GM23248 (cell line): ENCODE measurements at regions not wholly inside any gene's neighbourhood (a gene's known extent, or its start where the extent isn't known, plus 50 kb on each side); places are given as distances from the start of the nearest gene placed in this dataset.

Experiments
- DNase-seq: peaks from one replicate; pipeline ENCODE4 v3.0.0-alpha.2; 2015
- H2AFZ ChIP-seq: fragments of 200-600 bp; sonication (generic); 2 replicates; pipeline ENCODE4 v1.6.1; 2016; ENCODE audit warnings: antibody characterized with exemption
- H3F3A ChIP-seq: fragments of 200-600 bp; sonication (generic); 2 replicates; pipeline ENCODE4 v1.6.1; 2016; ENCODE audit warnings: mild to moderate bottlenecking, antibody characterized with exemption, mixed run types; ENCODE audit not compliant: insufficient read depth
- H3K27ac ChIP-seq: fragments of 200-600 bp; sonication (generic); 2 replicates; pipeline ENCODE4 v1.5.1; 2016; ENCODE audit warnings: mild to moderate bottlenecking
- H3K27me3 ChIP-seq: fragments of 200-600 bp; sonication (generic); replicated peaks from 2 replicates; pipeline ENCODE4 v1.6.1; 2016; ENCODE audit warnings: mild to moderate bottlenecking; ENCODE audit not compliant: insufficient read depth
- H3K36me3 ChIP-seq: fragments of 200-600 bp; sonication (generic); 2 replicates; pipeline ENCODE4 v1.6.1; 2016; ENCODE audit warnings: low read depth, mild to moderate bottlenecking
- H3K4me1 ChIP-seq: fragments of 200-600 bp; sonication (generic); 2 replicates; pipeline ENCODE4 v1.6.1; 2016; ENCODE audit warnings: mild to moderate bottlenecking; ENCODE audit not compliant: insufficient read depth
- H3K4me2 ChIP-seq: fragments of 200-600 bp; sonication (generic); one replicate; pipeline ENCODE4 v1.6.1; 2016; ENCODE audit warnings: mild to moderate bottlenecking; ENCODE audit not compliant: unreplicated experiment
- H3K4me3 ChIP-seq: fragments of 200-600 bp; sonication (generic); 2 replicates; pipeline ENCODE4 v1.5.1; 2016; ENCODE audit warnings: mild to moderate bottlenecking
- H3K79me2 ChIP-seq: fragments of 200-600 bp; sonication (generic); 2 replicates; pipeline ENCODE4 v1.6.1; 2016; ENCODE audit warnings: mild to moderate bottlenecking; ENCODE audit not compliant: insufficient read depth
- H3K9ac ChIP-seq: fragments of 200-600 bp; sonication (generic); 2 replicates; pipeline ENCODE4 v1.6.1; 2016; ENCODE audit warnings: mild to moderate bottlenecking
- H3K9me2 ChIP-seq: fragments of 200-600 bp; sonication (generic); 2 replicates; pipeline ENCODE4 v1.6.1; 2016; ENCODE audit warnings: mixed run types, mild to moderate bottlenecking, moderate library complexity; ENCODE audit not compliant: insufficient read depth
- H3K9me3 ChIP-seq: fragments of 200-600 bp; sonication (generic); one replicate; pipeline ENCODE4 v1.6.1; 2017; ENCODE audit warnings: low read depth
- H4K20me1 ChIP-seq: fragments of 200-600 bp; sonication (generic); 2 replicates; pipeline ENCODE4 v1.6.0; 2016; ENCODE audit not compliant: insufficient read depth
- EZH2 ChIP-seq: fragments of 200-600 bp; sonication (generic); IDR thresholded peaks from 2 replicates; pipeline ENCODE4 v1.6.1; 2018; ENCODE audit warnings: antibody characterized with exemption, mild to moderate bottlenecking; ENCODE audit not compliant: insufficient read depth, poor library complexity, severe bottlenecking
- EZH2phosphoT487 ChIP-seq: fragments of 200-600 bp; sonication (generic); IDR thresholded peaks from 2 replicates; pipeline ENCODE4 v1.6.1; 2018; ENCODE audit warnings: antibody characterized with exemption, moderate library complexity, mild to moderate bottlenecking, low read depth; ENCODE audit not compliant: insufficient read depth
- WGBS, 2 experiments: methylation state at CpG; one replicate each; pipeline ENCODE4 v1.1.6; 2015 to 2017; ENCODE audit warnings: low lambda C conversion rate in 2 of 2, low coverage in 1 of 2; ENCODE audit errors: missing lambda C conversion rate in 2 of 2; 5-methylcytosine and 5-hydroxymethylcytosine counted together
- in situ Hi-C: fragments of 300-500 bp; cut with MboI; formaldehyde crosslinking; loops from 2 replicates; pipeline ENCODE4 v1.15.0; 2020

DNA sequence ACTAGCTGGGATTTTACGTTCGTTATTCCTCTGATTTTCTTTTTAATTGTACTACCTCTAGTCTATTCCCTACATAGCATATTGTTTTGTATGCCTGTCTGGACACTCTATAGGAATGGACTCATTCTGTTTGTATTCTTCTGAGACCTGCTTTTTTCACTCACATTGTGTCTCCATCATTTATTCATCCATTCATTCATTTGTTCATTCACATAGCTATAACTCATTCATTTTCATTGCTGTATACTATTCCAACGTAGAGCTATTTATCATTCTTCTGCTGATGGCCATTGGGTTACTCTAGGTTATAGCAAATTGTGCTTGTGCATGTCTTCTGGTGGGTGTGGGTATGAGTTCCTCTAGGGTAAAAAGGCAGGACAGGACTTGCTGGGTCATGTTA lies 74.0 kb upstream of the SLC6A6 start:
- Histone ChIP-seq H3K9me2 (no peaks in the 10 kb centered on the region), H3K4me2 (no peak overlapping the region), H3K27ac (no peak overlapping the region), H3K79me2 (no peaks in the 10 kb centered on the region), H3K4me3 (no peak overlapping the region), H2AFZ (no peak overlapping the region), H3F3A (no peaks in the 10 kb centered on the region), H3K9me3 (no peaks in the 10 kb centered on the region), H4K20me1 (no peaks in the 10 kb centered on the region), H3K4me1 (no peaks in the 10 kb centered on the region), H3K27me3 (no peaks in the 10 kb centered on the region), H3K36me3 (no peaks in the 10 kb centered on the region), H3K9ac (no peak overlapping the region)
- TF ChIP-seq EZH2 (no peak), EZH2phosphoT487 (no peak)
- DNase-seq: no peak
- in situ Hi-C loops: no loop called here
- 43 to 49% methylated on average over 3 of the region's 3 CpGs for WGBS, 2 experiments

DNA sequence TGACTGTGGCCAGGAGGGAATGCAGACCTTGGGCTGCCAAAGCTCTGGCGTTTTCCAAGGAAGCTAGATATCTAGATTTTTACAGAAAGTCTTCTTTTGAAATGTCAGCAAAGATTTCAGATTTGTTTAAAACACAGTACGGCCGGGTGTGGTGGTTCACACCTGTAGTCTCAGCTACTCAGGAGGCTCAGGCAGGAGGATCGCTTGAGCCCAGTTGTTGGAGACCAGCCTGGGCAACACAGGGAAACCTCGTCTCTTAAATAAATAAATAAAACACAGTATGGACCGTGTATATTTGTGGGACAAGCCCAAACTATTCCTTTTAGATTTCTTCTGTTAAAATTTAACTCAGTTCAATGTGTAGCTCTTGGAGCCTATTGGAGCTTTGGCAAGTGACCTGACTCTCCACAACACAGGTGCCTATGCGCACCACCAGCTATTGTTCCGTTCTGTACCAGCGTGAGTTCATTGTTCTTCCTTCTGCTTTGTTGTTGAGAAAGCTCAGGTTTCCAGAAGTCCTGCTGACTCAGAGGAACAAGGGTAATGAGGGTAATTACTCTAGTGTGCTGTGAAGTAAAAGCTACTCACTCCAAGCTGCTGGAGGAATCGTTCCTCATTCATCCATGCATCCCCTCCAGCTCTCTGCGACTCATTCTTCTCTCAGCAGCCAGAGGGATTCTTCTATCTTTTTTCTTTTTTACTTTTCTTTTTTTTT lies 73.1 kb upstream of the SLC6A6 start:
- no peak overlapping the region for H2AFZ ChIP-seq
- in situ Hi-C loops: no loop called here
- no peak for TF ChIP-seq EZH2
- no peak for TF ChIP-seq EZH2phosphoT487
- H3K27ac ChIP-seq: no peak overlapping the region
- no peaks in the 10 kb centered on the region for H3K4me1 ChIP-seq
- no peaks in the 10 kb centered on the region for H3K9me2 ChIP-seq
- no peak overlapping the region for H3K9ac ChIP-seq
- no peak overlapping the region for H3K4me3 ChIP-seq
- H3K36me3 ChIP-seq: no peaks in the 10 kb centered on the region
- 74 to 79% methylated on average over 11 of the region's 11 CpGs for WGBS, 2 experiments
- H4K20me1 ChIP-seq: no peaks in the 10 kb centered on the region
- H3K9me3 ChIP-seq: no peaks in the 10 kb centered on the region
- H3K79me2 ChIP-seq: no peaks in the 10 kb centered on the region
- no peak overlapping the region for H3K4me2 ChIP-seq
- H3F3A ChIP-seq: no peaks in the 10 kb centered on the region
- DNase-seq: peak; percentile 39
- no peaks in the 10 kb centered on the region; the same call in 1 of the 2 replicates for H3K27me3 ChIP-seq

GRCh38 chr3:14329842-14330241 lies 72.6 kb upstream of the SLC6A6 start:
- Histone ChIP-seq H2AFZ (no peak overlapping the region), H3F3A (no peaks in the 10 kb centered on the region), H3K4me3 (no peak overlapping the region), H3K36me3 (no peaks in the 10 kb centered on the region), H3K4me2 (no peak overlapping the region), H3K27me3 (no peaks in the 10 kb centered on the region; the same call in 1 of the 2 replicates), H3K4me1 (no peaks in the 10 kb centered on the region), H3K27ac (no peak overlapping the region), H3K79me2 (no peaks in the 10 kb centered on the region), H3K9me3 (no peaks in the 10 kb centered on the region), H3K9me2 (no peaks in the 10 kb centered on the region), H3K9ac (no peak overlapping the region), H4K20me1 (no peaks in the 10 kb centered on the region)
- no peak for DNase-seq
- WGBS, 2 experiments: 67 to 83% methylated on average over 7 of the region's 7 CpGs
- in situ Hi-C loops: no loop called here
- no peak for TF ChIP-seq EZH2
- TF ChIP-seq EZH2phosphoT487: no peak

DNA sequence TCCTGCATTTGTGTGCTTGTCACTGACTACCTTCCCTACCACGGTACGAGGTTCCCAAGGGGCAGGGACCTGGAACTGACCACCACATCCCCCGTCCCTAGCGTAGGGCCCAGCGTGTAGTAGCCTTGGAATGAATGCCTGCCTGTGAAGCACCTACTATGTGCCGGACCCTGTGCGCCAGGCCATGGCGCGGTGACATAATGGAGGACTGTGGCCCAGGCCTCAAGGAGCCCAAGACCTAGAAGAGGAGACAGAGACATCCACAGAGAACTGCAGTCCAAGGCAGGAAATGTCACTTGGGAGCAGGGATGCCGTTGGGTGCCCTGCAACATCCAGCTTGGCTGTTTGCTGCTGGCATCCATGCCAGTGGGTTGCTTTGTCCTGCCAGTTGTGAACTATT lies 71.9 kb upstream of the SLC6A6 start:
- no peaks in the 10 kb centered on the region for H3K9me2 ChIP-seq
- no peak overlapping the region for H3K9ac ChIP-seq
- no peaks in the 10 kb centered on the region; the same call in 1 of the 2 replicates for H3K27me3 ChIP-seq
- H3K4me3 ChIP-seq: no peak overlapping the region
- no peak for DNase-seq
- 86 to 87% methylated on average over 10 of the region's 10 CpGs for WGBS, 2 experiments
- no peak for TF ChIP-seq EZH2phosphoT487
- H3K36me3 ChIP-seq: no peaks in the 10 kb centered on the region
- in situ Hi-C loops: no loop called here
- no peak overlapping the region for H3K27ac ChIP-seq
- no peak overlapping the region for H3K4me2 ChIP-seq
- no peaks in the 10 kb centered on the region for H3F3A ChIP-seq
- H3K4me1 ChIP-seq: no peaks in the 10 kb centered on the region
- H3K79me2 ChIP-seq: no peaks in the 10 kb centered on the region
- no peak overlapping the region for H2AFZ ChIP-seq
- H4K20me1 ChIP-seq: no peaks in the 10 kb centered on the region
- H3K9me3 ChIP-seq: no peaks in the 10 kb centered on the region

DNA sequence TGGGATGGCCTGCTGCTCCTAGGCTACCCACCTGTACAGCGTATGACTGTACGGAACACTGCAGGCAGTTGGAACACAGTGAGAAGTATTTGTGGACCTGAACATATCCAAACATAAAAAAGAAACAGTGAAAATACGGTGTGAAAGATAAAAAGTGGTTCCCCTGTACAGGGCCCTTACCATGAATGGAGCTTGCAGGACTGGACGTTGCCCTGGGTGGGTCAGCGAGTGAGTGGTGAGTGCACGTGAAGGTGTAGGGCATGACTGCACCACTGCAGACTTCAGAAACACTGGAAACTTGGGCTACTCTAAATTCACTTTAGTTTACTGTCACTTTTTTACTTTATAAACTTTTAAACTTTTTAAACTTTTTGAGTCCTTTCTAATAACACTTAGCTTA lies 71.2 kb upstream of the SLC6A6 start:
- in situ Hi-C loops: no loop called here
- no peak for DNase-seq
- H3K79me2 ChIP-seq: no peaks in the 10 kb centered on the region
- H3K27ac ChIP-seq: no peak overlapping the region
- no peaks in the 10 kb centered on the region for H3K4me1 ChIP-seq
- no peaks in the 10 kb centered on the region for H3F3A ChIP-seq
- H3K9me2 ChIP-seq: no peaks in the 10 kb centered on the region
- no peak overlapping the region for H3K4me3 ChIP-seq
- no peaks in the 10 kb centered on the region for H3K36me3 ChIP-seq
- no peak overlapping the region for H3K4me2 ChIP-seq
- no peak overlapping the region for H3K9ac ChIP-seq
- no peaks in the 10 kb centered on the region for H3K9me3 ChIP-seq
- H2AFZ ChIP-seq: no peak overlapping the region
- WGBS, 2 experiments: 74 to 77% methylated on average over 6 of the region's 6 CpGs
- TF ChIP-seq EZH2phosphoT487: no peak
- TF ChIP-seq EZH2: no peak
- no peaks in the 10 kb centered on the region for H4K20me1 ChIP-seq
- H3K27me3 ChIP-seq: peaks cover 2% of the 10 kb centered on the region; the same call in 1 of the 2 replicates
